Central memory CD4-positive, alpha-beta T cell (primary cell): ENCODE measurements at regions not wholly inside any gene's neighbourhood (a gene's known extent, or its start where the extent isn't known, plus 50 kb on each side); places are given as distances from the start of the nearest gene placed in this dataset.

Experiments used
- DNase-seq: peaks from one replicate; pipeline ENCODE4 v3.0.0; 2022

DNA sequence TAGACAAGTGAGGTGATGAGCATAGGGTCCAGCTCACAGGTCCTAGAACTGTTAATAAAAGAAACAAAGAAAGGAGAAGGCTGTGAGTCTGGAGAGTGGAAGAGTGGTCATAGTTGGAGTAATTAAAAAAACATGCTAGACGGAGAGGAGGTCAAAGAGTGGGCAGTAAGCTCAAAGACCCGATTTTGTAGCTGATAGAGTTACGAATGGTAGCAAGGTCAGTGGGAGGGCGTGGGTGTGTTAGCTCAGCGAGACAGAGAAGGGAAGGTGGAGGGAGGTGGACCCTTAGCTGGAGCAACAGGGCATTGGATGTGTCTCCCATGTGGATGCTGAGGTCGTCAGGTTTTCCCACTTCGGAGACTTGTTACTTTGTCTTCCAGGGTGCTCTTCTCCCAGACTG, 431.7 kb downstream of the CDH26 start:
- no peak for DNase-seq

DNA sequence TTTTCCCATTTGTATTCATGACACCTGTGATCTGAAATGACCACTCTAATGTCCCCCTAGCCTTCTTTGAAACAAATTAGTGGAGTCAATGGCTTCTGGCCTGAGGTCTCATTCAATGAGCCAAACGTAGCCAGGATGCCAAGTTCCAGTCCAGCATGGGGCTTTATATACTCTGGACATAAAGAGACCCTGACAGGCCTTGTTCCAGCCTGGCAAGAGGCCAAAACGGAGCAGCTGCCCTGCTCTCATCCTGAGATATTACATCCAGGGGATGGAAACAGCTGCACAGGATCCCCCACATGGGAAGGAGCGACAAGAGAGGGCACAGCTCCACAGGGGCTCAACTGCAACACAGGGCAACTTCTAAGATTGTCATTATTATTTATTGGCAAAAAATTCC, 437.8 kb downstream of the CDH26 start:
- DNase-seq, result no peak

DNA sequence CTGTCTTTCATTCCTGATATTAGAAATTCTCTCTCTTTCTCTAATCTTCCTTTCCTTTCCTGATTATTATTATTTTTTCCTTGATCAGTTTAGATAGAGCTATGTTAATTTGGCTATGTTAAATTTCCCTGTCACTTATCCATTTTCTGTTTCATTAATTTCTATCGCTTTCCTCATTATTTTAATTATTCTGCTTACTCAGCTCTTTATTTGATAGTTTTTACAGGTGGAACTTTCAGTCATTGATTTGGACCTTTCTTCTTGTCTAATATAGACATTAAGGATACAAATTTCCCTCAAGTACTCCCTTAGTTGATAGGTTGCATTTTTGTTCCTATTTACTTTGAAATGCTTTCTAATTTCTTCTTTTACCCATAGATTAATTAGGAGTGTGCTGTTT, 442.3 kb downstream of the CDH26 start:
- DNase-seq, result no peak

DNA sequence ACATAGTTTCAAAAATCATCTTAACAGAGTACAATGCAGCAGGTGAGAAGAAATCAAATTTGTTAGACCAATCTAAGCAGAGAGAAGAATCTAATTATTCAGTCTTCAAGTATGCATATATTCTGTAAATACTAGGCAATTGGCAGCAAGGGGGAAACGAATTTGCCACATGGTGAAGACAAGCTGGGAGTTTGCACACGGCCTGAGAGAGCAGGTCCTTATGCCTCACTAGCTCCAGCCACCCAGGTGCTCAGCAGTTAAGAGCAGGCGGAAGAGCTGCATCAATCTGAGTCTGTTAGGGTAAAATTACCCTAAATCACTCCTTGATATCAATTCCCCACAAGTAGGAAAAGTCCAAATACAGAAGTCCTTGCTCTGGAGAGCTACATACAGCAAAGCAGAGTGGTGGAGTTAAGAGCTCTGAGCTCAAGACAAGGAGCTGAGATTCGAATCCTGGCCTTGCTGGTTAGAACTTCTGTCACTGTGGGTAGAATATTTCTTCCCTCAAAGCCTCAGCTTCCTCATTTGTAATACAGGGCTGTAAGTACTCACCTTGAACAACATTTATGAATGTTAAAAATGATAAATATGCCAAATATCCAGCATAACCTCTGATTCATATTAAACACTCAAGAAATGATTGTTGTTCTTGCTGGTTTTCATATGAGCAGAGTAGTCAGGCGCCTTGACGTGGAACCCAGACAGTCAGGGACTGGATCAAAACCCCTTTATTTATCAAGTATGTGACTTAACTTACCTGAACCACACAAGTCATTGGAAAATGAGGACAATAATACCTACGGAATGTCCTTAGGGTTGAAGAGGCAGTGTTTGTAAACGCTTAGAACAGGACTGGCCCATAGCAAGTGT, 444.2 kb downstream of the CDH26 start:
- no peak for DNase-seq

DNA sequence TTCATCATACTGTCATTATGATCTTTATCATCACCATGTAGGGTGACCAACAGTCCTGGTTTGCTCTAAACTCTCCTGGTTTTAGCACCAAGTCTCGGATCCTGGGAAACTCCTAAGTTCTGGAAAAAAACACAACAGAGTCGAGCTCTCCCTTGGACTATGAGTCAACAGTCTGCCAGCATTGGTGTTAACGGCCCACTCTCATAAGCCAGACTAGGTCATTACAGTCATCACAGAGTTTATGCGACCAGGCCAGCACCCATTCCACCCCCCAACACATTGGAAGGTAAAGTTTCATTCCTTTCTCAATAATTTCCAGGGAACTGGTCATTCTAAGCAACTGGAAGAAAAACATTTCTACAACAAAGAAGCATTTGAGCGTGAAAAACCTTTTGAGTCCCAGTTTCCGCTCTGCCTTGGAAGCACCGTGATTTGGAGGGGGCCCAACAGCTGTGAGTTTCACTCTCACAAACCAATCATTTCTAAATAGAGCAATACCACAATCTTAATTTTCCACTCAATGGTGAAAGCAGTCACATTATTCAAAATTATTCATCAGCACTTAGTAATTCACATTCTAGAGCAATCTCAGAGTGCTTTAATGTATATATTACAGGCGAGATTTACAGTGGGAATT, 445.0 kb downstream of the CDH26 start:
- DNase-seq, result no peak

DNA sequence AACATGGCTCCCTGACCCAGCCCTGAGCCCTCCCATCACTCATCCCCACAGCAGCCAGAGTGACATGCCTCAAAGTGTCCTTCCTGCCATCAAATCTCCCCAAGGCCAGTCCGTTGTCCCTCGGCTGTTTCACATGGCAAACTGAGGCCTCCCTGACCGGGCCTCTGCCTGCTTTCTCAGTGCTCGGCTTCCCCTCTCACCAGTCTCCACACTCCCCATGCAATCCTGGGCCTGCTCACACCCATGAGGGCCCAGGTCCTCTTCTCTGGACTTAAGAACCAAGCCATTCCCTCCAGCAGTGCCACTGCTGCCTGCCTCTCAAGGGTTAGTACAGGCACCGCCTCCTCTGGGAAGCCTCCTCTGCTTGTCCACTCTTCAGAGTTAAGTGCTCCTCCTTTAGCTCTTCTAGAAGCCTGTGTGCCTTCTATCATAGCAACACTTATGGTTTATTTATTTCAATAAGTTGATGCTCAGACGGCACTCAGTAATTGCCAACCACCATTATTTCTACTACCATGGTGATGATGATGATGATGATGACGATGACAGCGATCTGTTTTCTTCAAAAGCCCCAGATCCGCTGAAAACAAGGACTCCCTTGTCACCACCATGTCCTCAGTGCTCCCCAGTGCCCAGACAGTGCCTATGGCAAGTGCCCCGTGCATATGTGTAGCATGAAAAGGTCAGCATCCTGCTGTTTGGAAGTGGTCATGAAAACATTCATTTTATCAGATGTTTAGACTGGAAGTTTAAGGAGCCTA, 449.0 kb downstream of the CDH26 start:
- DNase-seq, result no peak

DNA sequence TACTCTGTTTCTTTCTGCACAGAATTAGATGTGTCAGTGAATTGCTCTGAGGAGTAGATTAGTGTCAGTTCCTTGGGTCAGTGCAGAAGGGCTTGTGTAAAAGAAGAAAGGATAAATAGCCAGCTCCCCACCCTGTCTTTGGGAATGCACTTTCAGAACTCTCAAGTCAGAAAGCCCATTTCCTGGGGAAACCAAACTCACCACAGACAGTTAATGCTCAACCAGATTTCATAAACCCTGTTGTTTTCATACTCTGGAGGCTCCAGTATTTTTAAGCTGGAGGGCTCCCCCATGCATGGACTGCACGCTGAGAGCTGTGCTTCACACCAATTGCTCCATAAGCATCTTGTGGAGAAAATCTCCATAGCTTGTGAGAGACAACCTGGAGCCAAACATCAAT, 449.7 kb downstream of the CDH26 start:
- DNase-seq, result no peak

DNA sequence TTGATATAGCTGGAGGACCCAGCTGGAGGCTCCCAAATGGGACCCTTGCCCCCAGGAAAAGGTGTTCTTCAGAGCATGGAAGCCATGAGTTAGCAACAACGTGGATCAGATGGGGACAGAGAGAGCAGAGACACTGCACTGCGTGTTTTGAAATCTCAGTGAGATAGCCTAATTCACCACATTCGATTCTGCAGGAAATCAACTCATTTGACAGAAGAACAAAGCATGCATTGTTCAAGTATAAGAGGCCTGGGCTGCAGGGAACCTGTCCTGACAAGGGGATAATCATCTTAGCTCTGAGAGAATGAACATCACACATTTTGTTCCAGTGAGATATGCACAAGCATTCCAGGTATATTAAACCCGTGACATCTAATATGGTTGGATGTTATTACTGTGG, 450.2 kb downstream of the CDH26 start:
- DNase-seq, result no peak

DNA sequence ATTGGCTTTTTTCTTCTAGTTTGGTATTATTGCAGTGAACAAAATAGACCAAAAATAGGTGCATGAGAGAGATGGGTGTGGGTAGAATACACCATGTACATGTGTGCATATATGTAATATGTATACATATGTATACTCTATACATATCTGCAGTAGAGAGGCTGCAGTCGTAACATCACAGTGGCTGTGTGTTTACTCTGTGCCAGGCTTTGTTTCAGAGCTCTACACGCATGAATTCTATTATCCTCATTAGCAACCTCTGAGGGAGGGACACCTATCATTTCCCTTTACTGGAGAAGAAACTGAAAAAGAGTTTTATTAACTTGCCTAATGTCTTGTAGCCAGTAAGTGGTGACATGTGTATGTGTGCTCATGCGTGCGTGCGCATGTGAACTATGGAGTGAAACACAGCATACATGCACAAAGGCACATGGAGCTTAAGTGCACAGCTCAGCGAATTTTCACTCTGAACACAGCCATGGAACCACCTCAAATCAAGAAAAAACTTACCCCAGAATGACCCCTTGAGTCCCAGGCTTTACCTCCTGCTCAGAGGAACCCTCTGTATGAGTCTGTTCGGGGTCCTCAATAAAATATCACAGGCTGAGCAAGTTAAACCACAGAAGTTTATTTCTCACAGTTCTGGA, 452.5 kb downstream of the CDH26 start:
- no peak for DNase-seq

DNA sequence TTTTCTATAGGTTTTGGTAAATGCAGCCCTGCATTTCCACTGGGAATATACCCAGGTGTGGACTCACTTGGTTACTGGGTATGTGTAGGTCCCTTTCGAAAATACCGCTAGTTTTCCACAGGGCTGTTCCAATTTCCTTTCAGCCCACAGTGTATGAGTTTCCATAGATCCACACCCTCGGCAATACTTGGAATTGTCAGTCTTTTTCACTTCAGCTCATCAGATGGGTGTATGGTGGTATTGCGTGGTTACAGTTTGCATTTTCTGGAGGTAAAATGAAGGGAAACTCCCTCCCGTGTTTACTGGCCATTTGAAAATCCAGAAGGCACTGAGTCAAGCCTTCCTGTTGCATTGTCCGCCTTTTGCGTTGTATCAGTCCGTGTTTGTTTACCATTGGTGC, 453.6 kb downstream of the CDH26 start:
- DNase-seq, result no peak

DNA sequence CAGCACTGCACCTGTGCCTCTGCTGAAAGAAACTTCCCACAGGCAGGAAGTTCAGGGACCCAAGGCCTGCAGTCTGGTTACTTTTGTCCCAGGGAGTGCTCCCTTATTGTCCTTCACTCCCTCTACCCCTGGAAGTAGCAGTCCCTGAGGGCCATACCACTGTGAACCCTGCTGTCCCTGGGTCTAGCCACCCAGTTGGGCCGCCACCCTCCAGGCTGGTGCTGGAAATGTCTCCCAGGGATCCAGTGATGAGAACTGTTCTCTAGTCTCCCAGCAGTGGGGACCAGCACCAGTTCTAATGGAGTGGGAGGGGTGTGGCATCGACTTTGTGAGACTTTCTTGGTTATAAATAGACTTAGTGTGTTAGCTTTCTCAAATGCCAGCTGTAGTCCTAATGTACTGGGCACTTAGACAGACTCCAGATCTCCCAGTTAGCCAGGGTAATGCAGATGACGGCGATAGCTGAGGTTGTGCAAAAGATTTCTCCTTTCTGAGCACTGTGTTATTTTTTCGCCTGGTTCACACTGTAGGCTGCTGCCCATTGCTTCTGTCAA, 462.5 kb downstream of the CDH26 start:
- DNase-seq, result no peak

DNA sequence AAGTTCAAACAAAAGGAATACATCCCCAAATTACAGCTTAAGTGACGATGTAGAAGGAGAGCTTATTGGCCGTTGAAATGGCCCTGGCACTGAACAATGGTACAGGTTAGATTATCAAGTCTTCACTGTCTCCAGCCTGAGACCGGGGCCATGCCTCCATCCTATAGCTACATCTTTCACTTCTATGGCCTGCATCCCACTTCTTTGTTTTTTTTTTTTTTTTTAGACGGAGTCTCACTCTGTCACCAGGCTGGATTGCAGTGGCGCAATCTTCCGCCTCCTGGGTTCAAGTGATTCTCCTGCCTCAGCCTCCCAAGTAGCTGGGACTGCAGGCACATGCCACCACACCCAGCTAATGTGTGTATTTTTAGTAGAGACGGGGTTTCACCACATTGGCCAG, 464.6 kb downstream of the CDH26 start:
- no peak for DNase-seq

DNA sequence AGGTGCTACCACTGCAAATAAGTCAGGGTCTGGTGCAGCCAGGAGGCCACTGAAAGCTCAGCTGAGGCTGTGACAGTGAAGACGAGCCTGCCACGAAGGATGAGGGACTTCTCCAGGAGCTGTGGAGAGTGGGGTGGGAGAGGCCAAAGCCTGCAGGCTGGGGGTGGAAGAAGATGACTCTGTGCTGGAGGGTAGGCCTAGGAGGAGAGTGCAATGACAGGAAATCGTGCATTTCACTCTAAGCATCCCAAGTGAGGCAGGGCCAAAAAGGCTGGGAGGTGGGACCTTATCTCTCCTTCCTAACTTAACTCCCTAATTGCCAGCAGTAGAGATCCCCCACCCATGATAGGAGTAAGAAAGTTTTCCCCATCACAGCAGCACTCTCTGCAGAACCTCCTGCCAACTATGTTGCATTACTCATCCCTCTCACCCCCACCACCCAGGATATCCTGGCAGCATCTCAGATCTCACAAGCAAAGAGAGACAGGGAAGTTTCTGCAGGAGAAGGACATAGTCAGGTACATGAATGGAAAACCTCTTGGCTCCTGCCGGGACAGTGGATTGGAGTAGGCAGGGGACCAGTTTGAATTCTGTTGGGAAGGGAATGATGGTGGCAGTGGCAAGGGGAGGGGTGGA, 466.2 kb downstream of the CDH26 start:
- DNase-seq, result no peak

DNA sequence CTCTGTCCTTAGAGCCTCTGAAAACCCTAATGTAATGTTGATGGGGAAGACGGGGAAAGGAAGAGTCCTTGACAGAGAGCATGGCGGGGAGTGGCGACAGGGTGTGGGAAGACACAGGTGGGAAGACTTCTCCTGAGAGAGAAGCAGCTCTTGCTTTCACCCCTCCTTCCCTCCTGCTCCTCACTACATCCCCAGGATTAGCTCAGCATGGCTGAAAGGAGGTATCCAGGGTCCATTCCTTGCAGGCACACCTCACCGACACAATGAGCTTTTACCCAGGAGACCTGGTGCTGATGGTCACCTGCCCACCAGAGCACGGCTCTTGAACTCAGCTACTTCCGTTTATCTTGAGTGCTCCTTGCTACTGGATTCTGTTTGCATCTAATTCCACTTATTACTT, 469.3 kb downstream of the CDH26 start:
- no peak for DNase-seq

DNA sequence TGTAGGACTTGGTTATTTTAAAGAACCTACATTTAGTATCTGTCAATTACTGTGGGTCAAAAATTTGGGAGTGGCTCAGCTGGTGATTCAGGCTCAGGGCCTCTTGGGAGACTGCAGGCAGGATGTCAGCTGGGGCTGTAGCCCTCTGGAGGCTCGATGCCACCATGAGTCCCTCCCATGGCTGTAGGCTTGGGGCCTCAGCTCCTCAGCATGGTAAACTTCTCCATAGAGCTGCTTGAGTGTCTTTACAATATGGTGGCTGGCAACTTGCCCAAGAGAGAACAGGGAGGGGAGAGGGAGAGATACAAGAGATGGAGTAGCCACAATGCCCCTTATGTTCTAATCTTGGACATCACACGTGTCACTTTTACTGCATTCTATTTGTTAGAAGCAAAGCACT, 470.4 kb downstream of the CDH26 start:
- DNase-seq, result no peak

DNA sequence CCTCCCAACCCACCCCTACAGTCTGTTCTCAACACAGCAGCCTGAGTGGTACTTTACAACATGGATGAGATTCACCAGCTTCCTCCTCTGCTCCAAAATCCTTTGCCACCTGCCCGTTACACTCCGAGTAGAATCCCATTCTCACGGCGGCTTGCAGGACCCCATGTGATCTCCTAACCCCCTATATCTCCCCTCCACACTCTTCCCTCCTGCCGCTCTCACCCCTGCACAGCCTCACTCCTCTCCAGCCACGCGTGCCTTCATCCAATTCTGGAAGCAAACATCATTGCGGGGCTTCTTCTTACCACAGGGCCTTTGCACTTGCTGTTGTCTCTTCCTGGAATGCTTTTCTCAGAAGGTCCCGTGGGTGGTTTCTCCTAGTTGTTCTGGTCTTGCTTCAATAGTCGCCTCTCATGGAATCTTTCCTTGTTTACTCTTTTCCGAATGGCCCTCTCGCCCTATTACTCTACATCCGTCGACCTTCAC, 472.3 kb downstream of the CDH26 start:
- DNase-seq, result no peak

DNA sequence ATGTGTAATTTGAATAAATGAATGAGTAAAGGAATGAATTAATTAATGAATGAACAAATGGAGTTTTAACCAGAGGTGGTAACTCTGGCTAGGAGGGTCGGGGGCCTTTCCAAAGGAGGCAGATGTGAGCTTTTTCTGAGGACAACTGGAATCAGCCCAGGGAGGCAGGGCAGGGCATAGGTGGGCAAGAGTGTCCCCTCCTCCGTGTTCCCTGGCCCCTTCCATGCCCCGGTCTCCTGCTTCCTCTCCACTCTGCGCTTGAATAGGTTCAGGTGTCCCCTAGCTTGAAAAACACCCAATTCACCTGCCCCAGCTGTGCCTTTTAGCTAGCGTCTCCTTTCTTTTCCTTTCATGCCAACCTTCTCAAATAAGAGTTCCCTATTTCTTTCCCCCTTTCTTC, 473.1 kb downstream of the CDH26 start:
- DNase-seq, result no peak

DNA sequence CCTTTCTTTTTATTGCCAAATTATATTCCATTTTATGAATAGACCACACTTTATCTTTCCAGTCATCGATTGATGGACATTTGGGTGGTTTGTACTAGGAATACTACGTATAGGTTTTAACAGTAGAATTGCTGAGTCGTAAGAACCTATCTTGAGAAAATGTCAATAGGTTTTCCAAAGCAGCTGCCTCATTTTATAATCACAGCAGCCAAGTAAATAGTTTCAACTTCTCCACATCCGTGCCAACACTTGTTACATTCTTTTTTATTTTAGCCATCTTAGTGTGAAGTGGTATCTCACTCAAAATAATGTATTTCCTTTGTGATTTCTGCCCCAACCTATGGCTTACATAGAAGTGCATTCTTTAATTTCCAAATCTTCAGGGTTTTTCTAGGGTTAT, 479.2 kb downstream of the CDH26 start:
- no peak for DNase-seq

DNA sequence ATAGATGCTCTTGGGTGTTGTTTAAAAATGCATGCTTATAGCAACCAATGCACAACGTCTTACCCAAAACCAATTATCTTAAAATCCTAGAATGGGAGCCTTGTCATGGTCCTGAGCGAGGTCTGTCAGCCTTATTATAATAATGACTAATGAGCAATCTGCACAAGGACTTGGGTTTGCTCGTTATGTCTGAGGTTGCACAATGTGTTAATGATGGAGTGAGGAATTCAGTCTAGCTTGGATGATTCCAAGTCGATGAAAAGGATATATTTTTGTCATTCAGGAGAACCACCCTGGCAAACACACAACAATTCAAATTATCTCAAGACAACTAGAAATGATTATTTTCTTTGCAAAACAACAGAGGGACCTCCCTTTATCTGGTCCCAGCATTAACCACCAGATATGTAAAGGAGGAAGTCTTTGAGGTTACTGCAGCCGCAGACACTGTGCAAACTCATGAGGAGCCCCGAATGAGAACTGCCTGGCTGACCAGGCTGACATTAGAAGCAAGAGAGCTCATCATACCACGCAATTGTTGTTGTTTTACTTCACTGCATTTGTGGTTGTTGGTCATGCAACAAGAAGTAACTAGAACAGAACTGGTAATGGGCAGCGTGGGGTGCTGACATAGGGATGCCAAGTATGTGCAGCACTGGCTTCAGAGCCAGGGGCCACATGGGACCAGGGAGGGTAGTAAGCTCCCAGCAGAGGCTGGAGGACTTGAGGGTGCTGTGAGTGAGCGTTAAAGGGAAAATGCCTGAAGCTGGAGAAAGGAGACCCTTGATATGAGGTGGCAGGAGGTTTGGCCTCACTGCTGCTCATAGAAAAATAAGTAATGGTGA, 488.3 kb downstream of the CDH26 start:
- no peak for DNase-seq

DNA sequence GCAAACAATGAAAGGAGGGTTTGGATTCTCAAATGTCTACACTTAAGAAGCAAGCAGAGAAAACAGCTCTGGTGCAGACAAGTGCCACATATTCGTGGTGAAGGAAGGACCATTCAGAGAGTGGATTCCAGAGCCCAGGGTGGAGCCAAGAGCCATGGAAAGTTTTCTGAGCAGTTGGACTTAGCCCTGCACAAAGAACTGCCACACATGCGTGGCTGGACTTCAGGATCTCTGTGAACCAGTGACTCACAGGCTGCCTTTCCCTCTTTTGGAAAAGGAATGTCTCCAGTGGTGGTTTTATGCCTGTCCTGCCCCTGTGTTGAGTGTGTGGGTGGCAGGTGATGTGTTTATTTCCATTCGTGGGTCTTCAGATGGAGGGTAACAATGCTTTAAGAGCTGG, 489.5 kb downstream of the CDH26 start:
- DNase-seq, result no peak
